ENCODE measurements at regions not wholly inside any gene's neighbourhood (a gene's known extent, or its start where the extent isn't known, plus 50 kb on each side); places are given as distances from the start of the nearest gene placed in this dataset.

GRCh38 chr2:11955884-11956291 lies 209.5 kb downstream of the LPIN1 start:
- no peak for DNase-seq

- no peak for DNase-seq
Observed at GRCh38 chr2:11962707-11963328, 216.4 kb downstream of the LPIN1 start.

- DNase-seq, result no peak
Observed at GRCh38 chr2:11963966-11964365, 217.5 kb downstream of the LPIN1 start.

GRCh38 chr2:11967946-11968465 lies 221.6 kb downstream of the LPIN1 start:
- DNase-seq, result peak; percentile 99

- DNase-seq, result peak; percentile 54
Observed at GRCh38 chr2:11968521-11968920, 222.1 kb downstream of the LPIN1 start.

GRCh38 chr2:11969774-11970173 lies 223.3 kb downstream of the LPIN1 start:
- no peak for DNase-seq

- DNase-seq, result no peak
Observed at GRCh38 chr2:11974573-11974972, 228.1 kb downstream of the LPIN1 start.

- DNase-seq, result no peak
Observed at GRCh38 chr2:11975373-11975772, 228.9 kb downstream of the LPIN1 start.

GRCh38 chr2:11976073-11976472 lies 229.6 kb downstream of the LPIN1 start:
- no peak for DNase-seq

- DNase-seq, result no peak
Observed at GRCh38 chr2:11977766-11978524, 231.5 kb downstream of the LPIN1 start.

GRCh38 chr2:11980809-11981208 lies 234.4 kb downstream of the LPIN1 start:
- DNase-seq, result no peak

- no peak for DNase-seq
Observed at GRCh38 chr2:11983401-11983800, 237.0 kb downstream of the LPIN1 start.

- no peak for DNase-seq
Observed at GRCh38 chr2:11983870-11984269, 237.4 kb downstream of the LPIN1 start.

GRCh38 chr2:11984316-11985158 lies 238.1 kb downstream of the LPIN1 start:
- DNase-seq, result no peak

- DNase-seq, result no peak
Observed at GRCh38 chr2:11985817-11986566, 239.6 kb downstream of the LPIN1 start.

- DNase-seq, result no peak
Observed at GRCh38 chr2:11987151-11987550, 240.7 kb downstream of the LPIN1 start.

- no peak for DNase-seq
Observed at GRCh38 chr2:11988691-11989353, 242.4 kb downstream of the LPIN1 start.

- DNase-seq, result no peak
Observed at GRCh38 chr2:11989354-11989703, 242.9 kb downstream of the LPIN1 start.

GRCh38 chr2:11990576-11990975 lies 244.1 kb downstream of the LPIN1 start:
- no peak for DNase-seq

- DNase-seq, result no peak
Observed at GRCh38 chr2:11993749-11994148, 247.3 kb downstream of the LPIN1 start.

- no peak for DNase-seq
Observed at GRCh38 chr2:11995456-11995855, 249.0 kb downstream of the LPIN1 start.

GRCh38 chr2:11996618-11997017 lies 250.2 kb downstream of the LPIN1 start:
- no peak for DNase-seq
